ENCODE measurements at regions not wholly inside any gene's neighbourhood (a gene's known extent, or its start where the extent isn't known, plus 50 kb on each side); places are given as distances from the start of the nearest gene placed in this dataset.

DNA sequence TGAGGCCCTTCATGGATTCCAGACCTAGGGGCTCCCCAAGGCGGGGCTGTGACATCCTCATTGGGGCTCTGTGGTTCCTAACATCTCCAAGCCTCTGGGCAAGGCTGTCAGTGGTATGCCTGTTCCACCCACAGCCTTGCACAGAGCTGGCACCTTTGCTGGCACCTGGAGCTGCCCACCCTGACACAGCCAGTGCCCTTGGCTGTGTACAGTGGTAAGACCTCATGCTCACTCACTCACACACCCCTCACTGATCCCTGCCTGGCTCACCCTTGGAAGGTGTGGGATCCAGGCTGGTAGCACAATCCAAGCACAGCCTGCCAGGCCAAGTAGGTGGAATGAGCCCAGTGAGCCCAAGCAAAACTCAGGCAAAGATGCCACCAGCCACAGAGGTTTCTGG, 200.4 kb upstream of the PCDH15 start:
- DNase-seq (no peak), ATAC-seq (ENCODE audit: low read depth) (no peak)
- ChIA-PET CTCF (no interaction called here), POLR2A (no interaction called here)
- Mint-ChIP-seq H3K36me3 (ENCODE audit: low read depth) (no peaks in the 10 kb centered on the region), H3K4me3 (no peak overlapping the region), H3K4me1 (no peaks in the 10 kb centered on the region), H3K9me3 (peaks cover 7% of the 10 kb centered on the region), H3K27me3 (no peaks in the 10 kb centered on the region), H3K27ac (no peak overlapping the region)
- intact Hi-C loops (cut with micrococcal nuclease), result no loop called here
- no peak for TF ChIP-seq CTCF (IDR thresholded peaks at IDR 0.05)

DNA sequence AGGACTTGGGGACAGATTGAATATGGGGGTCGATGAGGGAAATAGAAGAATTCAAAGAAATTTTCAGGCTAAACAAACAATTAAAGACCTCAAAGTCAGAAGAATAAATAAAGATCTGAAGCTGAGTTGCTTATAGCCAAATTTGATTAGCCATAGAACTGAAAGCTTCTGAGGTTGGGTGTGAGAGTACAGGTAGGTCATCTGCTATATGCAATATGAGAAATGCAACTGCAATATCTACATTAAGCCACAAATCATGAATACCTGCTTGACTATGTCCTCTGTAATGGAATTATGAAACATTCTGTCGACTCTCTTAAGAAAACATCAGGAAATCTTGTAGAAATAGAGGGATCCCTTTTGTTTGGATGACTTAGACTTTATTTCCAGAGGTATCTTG, 192.1 kb upstream of the PCDH15 start:
- intact Hi-C loops (cut with micrococcal nuclease), result no loop called here
- POLR2A ChIA-PET, result no interaction called here
- CTCF ChIA-PET, result no interaction called here
- no peak for TF ChIP-seq CTCF (IDR thresholded peaks at IDR 0.05)
- no peaks in the 10 kb centered on the region for H3K9me3 Mint-ChIP-seq
- H3K36me3 Mint-ChIP-seq (ENCODE audit: low read depth), result no peaks in the 10 kb centered on the region
- ATAC-seq (ENCODE audit: low read depth) (no peak), DNase-seq (no peak)
- no peaks in the 10 kb centered on the region for H3K27me3 Mint-ChIP-seq
- no peak overlapping the region for H3K27ac Mint-ChIP-seq
- no peaks in the 10 kb centered on the region for H3K4me1 Mint-ChIP-seq
- H3K4me3 Mint-ChIP-seq, result no peak overlapping the region

DNA sequence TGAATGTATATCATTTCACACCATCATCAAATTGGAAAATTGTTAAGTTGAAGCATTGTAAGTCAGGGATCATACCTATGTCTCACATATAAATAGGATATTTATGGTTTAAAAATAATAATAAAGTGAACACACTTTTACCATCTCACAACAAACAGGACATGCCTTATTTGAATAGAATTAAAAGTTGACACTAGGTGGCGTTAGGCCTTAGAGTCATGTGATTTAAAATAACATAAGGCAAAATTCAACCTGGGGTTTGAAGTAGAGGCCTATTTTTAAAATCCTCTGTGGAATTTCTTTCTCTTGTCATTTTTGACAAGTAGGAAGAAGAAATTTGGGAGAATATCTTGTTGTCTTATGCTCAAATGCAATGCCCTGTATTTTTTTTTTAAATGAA, 184.7 kb upstream of the PCDH15 start:
- DNase-seq (no peak), ATAC-seq (ENCODE audit: low read depth) (no peak)
- Mint-ChIP-seq H3K36me3 (ENCODE audit: low read depth) (no peaks in the 10 kb centered on the region), H3K27ac (no peak overlapping the region), H3K9me3 (no peaks in the 10 kb centered on the region), H3K4me1 (no peaks in the 10 kb centered on the region), H3K27me3 (no peaks in the 10 kb centered on the region), H3K4me3 (no peak overlapping the region)
- CTCF ChIA-PET, result no interaction called here
- TF ChIP-seq CTCF (IDR thresholded peaks at IDR 0.05), result no peak
- intact Hi-C loops (cut with micrococcal nuclease), result no loop called here
- POLR2A ChIA-PET, result no interaction called here

- no peaks in the 10 kb centered on the region for H3K36me3 Mint-ChIP-seq (ENCODE audit: low read depth)
- no peaks in the 10 kb centered on the region for H3K4me1 Mint-ChIP-seq
- intact Hi-C loops (cut with micrococcal nuclease), result no loop called here
- no peak for ATAC-seq (ENCODE audit: low read depth)
- POLR2A ChIA-PET, result no interaction called here
- no peak overlapping the region for H3K4me3 Mint-ChIP-seq
- DNase-seq, result no peak
- no peaks in the 10 kb centered on the region for H3K9me3 Mint-ChIP-seq
- TF ChIP-seq CTCF (IDR thresholded peaks at IDR 0.05), result no peak
- no peaks in the 10 kb centered on the region for H3K27me3 Mint-ChIP-seq
- CTCF ChIA-PET, result no interaction called here
- H3K27ac Mint-ChIP-seq, result no peak overlapping the region
Observed at GRCh38 chr10:54983255-54983654, 182.2 kb upstream of the PCDH15 start.

- DNase-seq (no peak), ATAC-seq (ENCODE audit: low read depth) (no peak)
- Mint-ChIP-seq H3K4me1 (no peaks in the 10 kb centered on the region), H3K27me3 (no peaks in the 10 kb centered on the region), H3K27ac (no peak overlapping the region), H3K9me3 (no peaks in the 10 kb centered on the region), H3K36me3 (ENCODE audit: low read depth) (no peaks in the 10 kb centered on the region), H3K4me3 (no peak overlapping the region)
- TF ChIP-seq CTCF (IDR thresholded peaks at IDR 0.05), result no peak
- ChIA-PET POLR2A (no interaction called here), CTCF (no interaction called here)
- intact Hi-C loops (cut with micrococcal nuclease), result no loop called here
Observed at GRCh38 chr10:54962134-54962900, 161.3 kb upstream of the PCDH15 start.

Data from activated B cell treated with CpG ODN at 0.5 μM for 24 hours (primary cell).